HEK293 (cell line): ENCODE measurements at regions not wholly inside any gene's neighbourhood (a gene's known extent, or its start where the extent isn't known, plus 50 kb on each side); places are given as distances from the start of the nearest gene placed in this dataset.

Experiments
- CTCF ChIA-PET: fragments of 350-600 bp; formaldehyde crosslinking; extraction: SDS; loops from one replicate; lab custom pipeline; 2021; ENCODE audit warnings: antibody characterized with exemption; lab: Yijun Ruan, JAX
- POLR2A ChIA-PET: fragments of 300-600 bp; formaldehyde crosslinking; extraction: SDS; loops from one replicate; lab custom pipeline; 2020; ENCODE audit warnings: antibody characterized with exemption, inconsistent platforms; lab: Yijun Ruan, JAX
- H3K27ac ChIP-seq: fragments of 200-500 bp; sonication (Bioruptor generic); 2 replicates; pipeline ENCODE4 v1.5.1; 2014; ENCODE audit warnings: low read depth, low read length, control low read depth, inconsistent platforms; ENCODE audit errors: extremely low read depth
- H3K36me3 ChIP-seq, 2 experiments: fragments of 200-500 bp in 1 of 2; sonication (Bioruptor generic) in 1 of 2; 1 replicate in 1 of 2; 2 replicates in 1 of 2; pipeline ENCODE4 v1.5.1; 2014 to 2017; ENCODE audit warnings: inconsistent platforms in 2 of 2, low read length in 2 of 2; ENCODE audit not compliant: control insufficient read depth in 2 of 2, insufficient read depth in 1 of 2
- H3K4me1 ChIP-seq: fragments of 200-500 bp; sonication (Bioruptor generic); 2 replicates; pipeline ENCODE4 v1.5.1; 2014; ENCODE audit warnings: mild to moderate bottlenecking, low read length, inconsistent platforms; ENCODE audit not compliant: control insufficient read depth, insufficient read depth
- H3K4me3 ChIP-seq: 2 replicates; pipeline ENCODE4 v1.5.1; 2011; ENCODE audit warnings: low read depth, mild to moderate bottlenecking, control low read depth, low read length, moderate library complexity
- H3K9me3 ChIP-seq: fragments of 200-500 bp; sonication (Bioruptor generic); 2 replicates; pipeline ENCODE4 v1.5.1; 2014; ENCODE audit warnings: low read depth, low read length, inconsistent platforms; ENCODE audit not compliant: control insufficient read depth, insufficient read depth
- GFI1B ChIP-seq: fragments of 450-650 bp; formaldehyde crosslinking; IDR thresholded peaks from 2 replicates; pipeline ENCODE4 v1.5.1; 2016; ENCODE audit warnings: missing biosample characterization, missing genetic modification characterization
- GLI4 ChIP-seq: fragments of 450-650 bp; formaldehyde crosslinking; IDR thresholded peaks from 2 replicates; pipeline ENCODE4 v1.5.1; 2016; ENCODE audit warnings: missing biosample characterization, missing genetic modification characterization
- HOXC10 ChIP-seq: sonication (generic); formaldehyde crosslinking; IDR thresholded peaks from 2 replicates; pipeline ENCODE4 v1.8.1; 2023; ENCODE audit warnings: mild to moderate bottlenecking, missing genetic modification reagents
- KLF10 ChIP-seq: fragments of 450-650 bp; IDR thresholded peaks from 2 replicates; pipeline ENCODE4 v1.5.1; 2018; ENCODE audit warnings: missing biosample characterization, mild to moderate bottlenecking, missing genetic modification characterization
- MYNN ChIP-seq: fragments of 450-650 bp; formaldehyde crosslinking; IDR thresholded peaks from 2 replicates; pipeline ENCODE4 v1.5.1; 2016; ENCODE audit warnings: missing biosample characterization, missing genetic modification characterization, borderline replicate concordance
- PRDM2 ChIP-seq: fragments of 450-650 bp; formaldehyde crosslinking; IDR thresholded peaks from 2 replicates; pipeline ENCODE4 v1.5.1; 2016; ENCODE audit warnings: missing biosample characterization, missing genetic modification characterization, borderline replicate concordance
- ZBTB7A ChIP-seq: fragments of 450-650 bp; formaldehyde crosslinking; IDR thresholded peaks from 2 replicates; pipeline ENCODE4 v1.5.1; 2016; ENCODE audit warnings: low read depth, missing biosample characterization, missing genetic modification characterization
- ZEB2 ChIP-seq: fragments of 450-650 bp; formaldehyde crosslinking; IDR thresholded peaks from 2 replicates; pipeline ENCODE4 v1.5.1; 2016; ENCODE audit warnings: missing biosample characterization, missing genetic modification characterization
- ZFP3 ChIP-seq: fragments of 450-650 bp; formaldehyde crosslinking; IDR thresholded peaks from 2 replicates; pipeline ENCODE4 v1.5.1; 2016; ENCODE audit warnings: low read depth, missing biosample characterization, missing genetic modification characterization
- ZNF10 ChIP-seq: fragments of 450-650 bp; formaldehyde crosslinking; IDR thresholded peaks from 2 replicates; pipeline ENCODE4 v1.5.1; 2017; ENCODE audit warnings: missing biosample characterization, missing genetic modification characterization
- ZNF140 ChIP-seq: fragments of 450-650 bp; formaldehyde crosslinking; IDR thresholded peaks from 2 replicates; pipeline ENCODE4 v1.5.1; 2016; ENCODE audit warnings: missing biosample characterization, missing genetic modification characterization
- ZNF239 ChIP-seq: fragments of 450-650 bp; formaldehyde crosslinking; IDR thresholded peaks from 2 replicates; pipeline ENCODE4 v1.5.1; 2016; ENCODE audit warnings: missing biosample characterization, missing genetic modification characterization
- ZNF341 ChIP-seq: fragments of 450-650 bp; formaldehyde crosslinking; IDR thresholded peaks from 2 replicates; pipeline ENCODE4; 2016; ENCODE audit warnings: low read depth, missing biosample characterization, missing genetic modification characterization
- ZNF391 ChIP-seq: fragments of 450-650 bp; formaldehyde crosslinking; IDR thresholded peaks from 2 replicates; pipeline ENCODE4 v1.5.1; 2016; ENCODE audit warnings: low read depth, missing biosample characterization, missing genetic modification characterization, borderline replicate concordance
- ZNF423 ChIP-seq: fragments of 450-650 bp; formaldehyde crosslinking; IDR thresholded peaks from 2 replicates; pipeline ENCODE4 v1.5.1; 2016; ENCODE audit warnings: missing biosample characterization, missing genetic modification characterization
- ZNF433 ChIP-seq: fragments of 450-650 bp; formaldehyde crosslinking; IDR thresholded peaks from 2 replicates; pipeline ENCODE4 v1.5.1; 2016; ENCODE audit warnings: missing biosample characterization, missing genetic modification characterization, low read depth
- ZNF560 ChIP-seq: fragments of 450-650 bp; formaldehyde crosslinking; IDR thresholded peaks from 2 replicates; pipeline ENCODE4 v1.5.1; 2017; ENCODE audit warnings: missing biosample characterization, missing genetic modification characterization, borderline replicate concordance
- ZNF623 ChIP-seq: fragments of 450-650 bp; formaldehyde crosslinking; IDR thresholded peaks from 2 replicates; pipeline ENCODE4 v1.5.1; 2016; ENCODE audit warnings: missing biosample characterization, missing genetic modification characterization
- ZNF624 ChIP-seq: fragments of 450-650 bp; formaldehyde crosslinking; IDR thresholded peaks from 2 replicates; pipeline ENCODE4 v1.5.1; 2017; ENCODE audit warnings: missing biosample characterization, missing genetic modification characterization
- ZNF660 ChIP-seq: fragments of 450-650 bp; IDR thresholded peaks from 2 replicates; pipeline ENCODE4 v1.5.1; 2018; ENCODE audit warnings: missing biosample characterization, mild to moderate bottlenecking, missing genetic modification characterization
- ZNF76 ChIP-seq: fragments of 450-650 bp; formaldehyde crosslinking; IDR thresholded peaks from 2 replicates; pipeline ENCODE4; 2016; ENCODE audit warnings: low read depth, missing biosample characterization, missing genetic modification characterization, borderline replicate concordance
- ZNF777 ChIP-seq: fragments of 450-650 bp; formaldehyde crosslinking; IDR thresholded peaks from 2 replicates; pipeline ENCODE4 v1.5.1; 2017; ENCODE audit warnings: missing biosample characterization, missing genetic modification characterization, borderline replicate concordance
- TF ChIP-seq, protein P1 (sequence below): fragments of 450-650 bp; formaldehyde crosslinking; IDR thresholded peaks from 2 replicates; pipeline ENCODE4 v1.5.1; 2016; ENCODE audit warnings: missing biosample characterization, missing genetic modification characterization
- TF ChIP-seq, protein P2 (sequence below): fragments of 450-650 bp; formaldehyde crosslinking; IDR thresholded peaks from 2 replicates; pipeline ENCODE4 v1.5.1; 2016; ENCODE audit warnings: missing biosample characterization, missing genetic modification characterization

DNA sequence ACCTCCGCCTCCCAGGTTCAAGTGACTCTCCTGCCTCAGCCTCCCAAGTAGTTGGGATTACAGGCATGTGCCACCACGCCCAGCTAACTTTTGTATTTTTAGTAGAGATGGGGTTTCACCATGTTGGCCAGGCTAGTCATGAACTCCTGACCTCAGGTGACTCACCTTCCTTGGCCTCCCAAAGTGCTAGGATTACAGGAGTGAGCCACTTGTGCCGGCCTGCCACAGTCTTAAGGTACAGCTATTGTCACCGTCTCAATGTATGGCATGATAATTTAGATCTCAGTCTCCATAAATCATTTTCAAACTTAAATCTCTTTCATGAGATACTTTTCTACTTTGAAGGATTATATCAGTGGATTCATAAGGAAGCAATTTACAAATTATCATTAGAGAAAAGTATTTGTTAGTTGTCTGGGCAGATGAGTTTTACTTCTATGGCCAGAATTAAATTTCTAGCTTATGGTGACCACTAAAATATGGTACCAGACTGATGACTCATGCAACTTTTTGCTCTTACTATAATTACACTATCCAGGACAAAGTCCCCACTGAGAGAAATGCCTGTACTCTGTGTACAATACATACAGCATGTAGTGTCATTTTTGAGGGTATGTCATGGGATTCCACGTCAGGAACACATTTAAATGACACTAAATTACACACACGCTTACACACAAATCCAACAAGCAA, 1230.3 kb upstream of the GOT2 start:
- TF ChIP-seq ZFP3 (tag by site-specific recombination) = no peak
- TF ChIP-seq ZNF660 (tag by site-specific recombination) = no peak
- no peak for TF ChIP-seq ZNF623 (tag by site-specific recombination)
- no peak for TF ChIP-seq ZBTB7A (tag by site-specific recombination)
- TF ChIP-seq ZNF341 (tag by site-specific recombination) = no peak
- TF ChIP-seq ZNF76 = no peak
- TF ChIP-seq ZNF624 = no peak
- no peak for TF ChIP-seq ZNF777 (tag by site-specific recombination)
- Histone ChIP-seq H3K4me1 (no peaks in the 10 kb centered on the region), H3K36me3 (no peaks in the 10 kb centered on the region), H3K9me3 (no peaks in the 10 kb centered on the region), H3K4me3 (no peak overlapping the region), H3K27ac (no peak overlapping the region)
- ChIA-PET POLR2A (no interaction called here), CTCF (no interaction called here)

GRCh38 chr16:59959311-59959710, 1225.2 kb upstream of the GOT2 start:
- H3K36me3 ChIP-seq = no peaks in the 10 kb centered on the region
- POLR2A ChIA-PET = no interaction called here
- H3K4me1 ChIP-seq = no peaks in the 10 kb centered on the region
- H3K9me3 ChIP-seq = no peaks in the 10 kb centered on the region
- CTCF ChIA-PET = no interaction called here
- H3K27ac ChIP-seq = no peak overlapping the region
- no peak overlapping the region for H3K4me3 ChIP-seq
- TF ChIP-seq, protein P1, sequence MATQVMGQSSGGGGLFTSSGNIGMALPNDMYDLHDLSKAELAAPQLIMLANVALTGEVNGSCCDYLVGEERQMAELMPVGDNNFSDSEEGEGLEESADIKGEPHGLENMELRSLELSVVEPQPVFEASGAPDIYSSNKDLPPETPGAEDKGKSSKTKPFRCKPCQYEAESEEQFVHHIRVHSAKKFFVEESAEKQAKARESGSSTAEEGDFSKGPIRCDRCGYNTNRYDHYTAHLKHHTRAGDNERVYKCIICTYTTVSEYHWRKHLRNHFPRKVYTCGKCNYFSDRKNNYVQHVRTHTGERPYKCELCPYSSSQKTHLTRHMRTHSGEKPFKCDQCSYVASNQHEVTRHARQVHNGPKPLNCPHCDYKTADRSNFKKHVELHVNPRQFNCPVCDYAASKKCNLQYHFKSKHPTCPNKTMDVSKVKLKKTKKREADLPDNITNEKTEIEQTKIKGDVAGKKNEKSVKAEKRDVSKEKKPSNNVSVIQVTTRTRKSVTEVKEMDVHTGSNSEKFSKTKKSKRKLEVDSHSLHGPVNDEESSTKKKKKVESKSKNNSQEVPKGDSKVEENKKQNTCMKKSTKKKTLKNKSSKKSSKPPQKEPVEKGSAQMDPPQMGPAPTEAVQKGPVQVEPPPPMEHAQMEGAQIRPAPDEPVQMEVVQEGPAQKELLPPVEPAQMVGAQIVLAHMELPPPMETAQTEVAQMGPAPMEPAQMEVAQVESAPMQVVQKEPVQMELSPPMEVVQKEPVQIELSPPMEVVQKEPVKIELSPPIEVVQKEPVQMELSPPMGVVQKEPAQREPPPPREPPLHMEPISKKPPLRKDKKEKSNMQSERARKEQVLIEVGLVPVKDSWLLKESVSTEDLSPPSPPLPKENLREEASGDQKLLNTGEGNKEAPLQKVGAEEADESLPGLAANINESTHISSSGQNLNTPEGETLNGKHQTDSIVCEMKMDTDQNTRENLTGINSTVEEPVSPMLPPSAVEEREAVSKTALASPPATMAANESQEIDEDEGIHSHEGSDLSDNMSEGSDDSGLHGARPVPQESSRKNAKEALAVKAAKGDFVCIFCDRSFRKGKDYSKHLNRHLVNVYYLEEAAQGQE (tag by site-specific recombination) = no peak
- no peak for TF ChIP-seq GFI1B (tag by site-specific recombination)
- TF ChIP-seq ZNF391 = no peak
- TF ChIP-seq PRDM2 = no peak
- no peak for TF ChIP-seq ZEB2
- TF ChIP-seq ZNF433 (tag by site-specific recombination) = no peak
- TF ChIP-seq ZNF423 (tag by site-specific recombination) = no peak
- TF ChIP-seq, protein P2, sequence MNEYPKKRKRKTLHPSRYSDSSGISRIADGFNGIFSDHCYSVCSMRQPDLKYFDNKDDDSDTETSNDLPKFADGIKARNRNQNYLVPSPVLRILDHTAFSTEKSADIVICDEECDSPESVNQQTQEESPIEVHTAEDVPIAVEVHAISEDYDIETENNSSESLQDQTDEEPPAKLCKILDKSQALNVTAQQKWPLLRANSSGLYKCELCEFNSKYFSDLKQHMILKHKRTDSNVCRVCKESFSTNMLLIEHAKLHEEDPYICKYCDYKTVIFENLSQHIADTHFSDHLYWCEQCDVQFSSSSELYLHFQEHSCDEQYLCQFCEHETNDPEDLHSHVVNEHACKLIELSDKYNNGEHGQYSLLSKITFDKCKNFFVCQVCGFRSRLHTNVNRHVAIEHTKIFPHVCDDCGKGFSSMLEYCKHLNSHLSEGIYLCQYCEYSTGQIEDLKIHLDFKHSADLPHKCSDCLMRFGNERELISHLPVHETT (tag by site-specific recombination) = no peak
- no peak for TF ChIP-seq ZNF140 (tag by site-specific recombination)
- no peak for TF ChIP-seq ZNF560 (tag by site-specific recombination)
- TF ChIP-seq GLI4 (tag by site-specific recombination) = no peak
- no peak for TF ChIP-seq HOXC10 (CRISPR knock-in tag)
- no peak for TF ChIP-seq ZNF10
- TF ChIP-seq MYNN (tag by site-specific recombination) = no peak
- no peak for TF ChIP-seq ZNF239 (tag by site-specific recombination)
- TF ChIP-seq KLF10 = no peak
